Gastroesophageal sphincter (tissue), 3 donors: ENCODE measurements at regions not wholly inside any gene's neighbourhood (a gene's known extent, or its start where the extent isn't known, plus 50 kb on each side); places are given as distances from the start of the nearest gene placed in this dataset.

Experiments
- CTCF ChIP-seq, 4 experiments: fragments of 200-600 bp in 2 of 4; fragments of 450-650 bp in 2 of 4; sonication (generic) in 1 of 4; IDR thresholded peaks; one replicate each; pipeline ENCODE4 v1.5.1; 2017 to 2019; ENCODE audit warnings: antibody characterized with exemption in 4 of 4, mild to moderate bottlenecking in 2 of 4, moderate library complexity in 2 of 4
- EP300 ChIP-seq: sonication (generic); formaldehyde crosslinking; IDR thresholded peaks from one replicate; pipeline ENCODE4 v1.6.1; 2017; ENCODE audit warnings: antibody characterized with exemption, mild to moderate bottlenecking
- POLR2A ChIP-seq, 2 donors: fragments of 450-650 bp; IDR thresholded peaks; one replicate each; pipeline ENCODE4 v1.6.1; 2017; ENCODE audit warnings: antibody characterized with exemption in 2 of 2, mild to moderate bottlenecking in 2 of 2, moderate library complexity in 1 of 2
- POLR2AphosphoS5 ChIP-seq: sonication (generic); formaldehyde crosslinking; IDR thresholded peaks from one replicate; pipeline ENCODE4 v1.6.1; 2017; ENCODE audit warnings: antibody characterized with exemption

DNA sequence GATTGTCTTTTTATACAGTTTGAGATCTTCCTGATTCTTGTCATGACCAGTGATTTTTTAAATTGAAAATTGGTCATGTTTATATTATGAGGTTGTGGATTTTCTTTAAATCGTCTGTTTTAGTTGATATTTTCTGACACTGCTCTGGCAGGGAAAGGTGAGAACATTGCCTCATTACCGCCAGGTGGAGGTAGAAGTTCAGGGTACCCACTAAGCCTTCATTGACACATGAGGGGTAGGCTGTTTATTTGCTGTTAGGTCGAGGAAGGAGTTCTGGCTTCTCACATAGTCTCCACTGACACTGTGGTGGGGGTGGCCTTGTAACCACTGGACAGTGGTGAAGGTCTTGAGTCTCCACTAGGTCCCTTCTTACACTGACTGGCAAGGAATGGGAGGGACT lies 117.6 kb upstream of the GPR101 start:
- TF ChIP-seq CTCF (IDR thresholded peaks at IDR 0.05) (no peak), POLR2AphosphoS5 (no peak), POLR2A (IDR thresholded peaks at IDR 0.05) (no peak), EP300 (no peak)
